NCI-H82 (cell line): ENCODE measurements at regions not wholly inside any gene's neighbourhood (a gene's known extent, or its start where the extent isn't known, plus 50 kb on each side); places are given as distances from the start of the nearest gene placed in this dataset.
"Not testable (repeated sequence)": the region's sequence is repeated elsewhere in the genome, so short reads cannot be mapped to it uniquely, and the experiment has no call there.

ENCODE experiments used
- DNase-seq: peaks from one replicate; lab custom pipeline; 2025; lab: John Stamatoyannopoulos, UW

DNA sequence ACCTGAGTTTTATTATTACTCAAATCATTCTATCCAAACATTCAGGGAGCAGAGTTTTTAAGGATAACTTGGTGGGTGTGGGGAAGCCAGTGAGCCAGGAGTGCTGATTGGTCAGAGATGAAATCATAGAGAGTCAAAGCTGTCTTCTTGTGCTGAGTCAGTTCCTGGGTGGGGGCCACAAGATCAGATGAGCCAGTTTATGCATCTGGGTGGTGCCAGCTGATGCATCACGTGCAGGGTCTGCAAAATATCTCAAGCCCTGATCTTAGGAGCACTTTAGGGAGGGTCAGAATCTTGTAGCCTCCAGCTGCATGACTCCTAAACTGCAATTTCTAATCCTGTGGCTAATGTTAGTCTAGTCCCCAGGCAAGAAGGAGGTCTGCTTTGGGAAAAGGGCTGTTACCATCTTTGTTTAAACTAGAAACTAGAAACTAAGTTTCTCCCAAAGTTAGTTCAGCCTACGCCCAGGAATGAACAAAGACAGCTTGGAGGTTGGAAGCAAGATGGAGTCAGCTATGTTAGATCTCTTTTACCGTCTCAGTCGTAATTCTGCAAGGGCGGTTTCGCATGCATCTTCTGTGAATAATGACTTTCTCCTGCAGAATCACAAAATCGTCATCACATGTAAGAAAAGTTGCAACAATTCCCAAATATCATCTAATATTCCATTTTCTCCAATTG, 97.5 kb downstream of the ZNF664 start:
- DNase-seq, result not testable (repeated sequence)

DNA sequence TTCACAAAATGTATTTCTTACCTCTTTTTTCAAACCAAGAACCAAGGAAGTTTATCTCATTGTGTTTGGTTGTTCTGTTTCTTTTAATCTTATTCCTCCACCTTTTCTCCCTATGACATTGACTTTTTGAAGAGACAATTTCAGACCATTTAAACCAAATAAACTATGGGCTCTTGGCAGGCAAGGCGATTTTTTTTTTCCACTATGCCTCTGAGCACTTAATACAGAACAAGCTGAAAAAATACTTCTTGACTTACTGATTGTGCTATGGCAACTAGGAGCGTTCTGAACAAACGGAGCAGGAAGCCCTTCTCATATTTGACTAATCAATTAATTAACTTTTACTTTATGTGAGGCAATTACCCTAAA, 98.0 kb downstream of the ZNF664 start:
- no peak for DNase-seq

- DNase-seq, result no peak
These were observed 100.5 kb downstream of the ZNF664 start for GRCh38 chr12:124073356-124074035.

- no peak for DNase-seq
These were observed 102.8 kb downstream of the ZNF664 start for GRCh38 chr12:124075841-124076240.

- no peak for DNase-seq
These were observed 104.7 kb downstream of the ZNF664 start for GRCh38 chr12:124077701-124078100.

DNA sequence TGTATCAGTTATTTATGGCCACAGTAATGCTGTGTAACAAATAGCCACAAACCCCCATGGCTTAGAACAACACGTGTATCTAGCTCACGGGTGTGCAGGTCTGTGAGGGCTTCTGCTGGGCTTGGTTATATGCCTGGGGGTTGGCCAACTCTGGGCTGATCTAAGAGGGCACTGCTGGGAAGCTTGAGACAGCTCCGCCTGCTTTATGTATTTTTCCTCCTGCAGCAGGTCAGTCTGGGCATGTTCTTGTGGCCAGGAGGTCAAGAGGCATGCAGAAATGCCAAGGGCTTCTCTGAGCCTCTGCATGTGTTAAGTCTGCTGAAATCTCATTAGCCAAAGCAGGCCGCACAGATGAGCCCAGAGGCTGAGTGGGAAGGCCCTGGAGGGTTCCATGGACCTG, 105.8 kb downstream of the ZNF664 start:
- peak; percentile 87 for DNase-seq

GRCh38 chr12:124080649-124081048, 107.6 kb downstream of the ZNF664 start:
- DNase-seq, result no peak

- no peak for DNase-seq
These were observed 109.0 kb downstream of the ZNF664 start for GRCh38 chr12:124082012-124082411.

DNA sequence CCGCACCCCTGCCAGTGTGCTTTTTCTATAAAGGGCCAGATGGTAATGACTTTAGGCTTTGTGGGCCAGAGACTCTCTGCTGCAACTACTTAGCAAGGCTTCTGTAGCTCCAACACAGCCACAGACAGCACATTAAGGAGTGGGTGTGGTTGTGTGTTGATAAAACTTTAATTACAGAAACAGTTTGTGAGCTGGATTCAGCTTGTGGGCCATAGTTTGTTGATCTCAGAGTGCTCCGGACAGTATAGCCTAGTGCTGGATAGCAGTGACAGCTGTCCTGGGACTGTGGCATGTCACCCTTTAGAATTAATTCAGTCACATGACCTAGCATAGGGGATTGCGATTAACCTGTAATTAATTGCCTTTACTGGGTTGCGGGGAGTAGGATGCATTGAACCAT, 109.7 kb downstream of the ZNF664 start:
- peak; percentile 92 for DNase-seq

GRCh38 chr12:124083708-124084107, 110.7 kb downstream of the ZNF664 start:
- no peak for DNase-seq

DNA sequence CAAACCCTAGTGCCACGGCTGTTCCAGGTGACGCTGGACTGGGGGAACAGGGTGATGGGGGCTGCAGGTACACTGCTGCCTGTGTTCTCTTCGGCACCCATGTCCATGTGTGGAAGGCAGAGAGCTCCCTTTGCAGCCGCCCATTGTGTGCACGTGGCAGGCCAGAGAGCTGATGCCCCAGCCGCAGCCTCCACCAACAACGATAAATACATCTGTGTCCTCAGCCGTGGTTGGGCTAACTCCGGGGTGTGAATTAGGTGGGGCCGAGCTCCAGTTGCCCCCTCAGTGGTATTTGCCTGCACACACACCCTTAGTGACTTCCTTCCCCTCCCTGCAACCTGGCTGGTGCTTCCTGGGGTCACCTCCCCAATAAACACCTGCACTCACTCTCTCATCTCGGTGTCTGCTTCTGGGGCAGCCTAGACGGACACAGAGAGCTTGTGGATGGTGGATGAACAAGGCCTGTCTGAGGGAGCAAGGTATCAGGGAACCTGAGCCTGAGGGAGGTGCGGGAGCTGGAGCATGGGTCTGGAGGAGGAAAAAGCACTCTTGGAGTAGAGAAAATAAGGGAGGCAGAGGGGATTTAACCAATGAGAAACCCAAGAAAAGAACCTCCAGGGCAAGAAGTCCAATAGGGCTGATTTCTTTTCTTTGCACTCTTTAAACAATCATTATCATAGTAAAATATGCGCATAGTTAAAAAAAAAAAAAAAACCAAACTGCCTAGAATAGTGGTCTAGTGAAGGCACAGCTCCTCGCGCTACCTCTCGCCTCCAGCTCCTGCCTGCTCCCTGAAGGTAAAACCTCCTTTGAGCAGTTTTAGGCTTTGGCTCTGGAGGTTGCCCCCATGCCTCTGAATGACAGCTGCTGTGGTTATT, 112.6 kb downstream of the ZNF664 start:
- no peak for DNase-seq

GRCh38 chr12:124086299-124086898, 113.4 kb downstream of the ZNF664 start:
- DNase-seq, result no peak

- no peak for DNase-seq
These were observed 114.4 kb downstream of the ZNF664 start for GRCh38 chr12:124087266-124088051.

DNA sequence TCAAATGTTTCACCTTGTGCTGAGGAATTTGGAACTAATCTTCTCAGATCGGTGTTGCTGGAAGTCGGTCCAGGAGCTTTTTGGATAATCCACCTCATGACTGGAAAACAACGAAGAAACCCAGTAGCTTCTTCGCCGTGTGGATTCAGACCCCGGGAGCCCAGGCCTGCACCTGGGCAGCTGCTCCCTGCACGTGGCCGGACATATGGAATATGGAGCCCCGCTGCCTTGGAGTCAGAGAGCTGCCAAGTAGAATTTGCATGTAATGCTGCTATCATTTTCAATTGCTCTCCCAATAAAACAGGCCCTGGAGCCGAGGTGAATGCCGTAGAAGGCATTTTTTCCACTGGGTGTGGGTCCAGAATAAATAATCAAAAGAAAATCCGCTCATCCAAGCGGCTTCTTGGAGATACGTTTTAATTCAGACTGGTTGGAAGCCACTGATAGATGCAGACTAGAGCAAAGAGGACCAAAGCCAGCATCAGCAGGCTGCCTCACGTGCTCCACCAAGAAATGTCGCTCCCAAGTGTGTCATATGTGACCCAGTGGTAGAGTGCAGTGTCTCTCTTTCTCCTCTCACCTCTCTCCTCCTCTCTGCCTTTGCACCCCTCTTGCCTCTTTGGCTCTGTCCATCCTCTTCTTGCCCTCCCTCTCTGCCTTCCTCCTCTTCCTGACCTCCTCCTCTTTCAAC, 115.3 kb downstream of the ZNF664 start:
- no peak for DNase-seq

- not testable (repeated sequence) for DNase-seq
These were observed 116.3 kb downstream of the ZNF664 start for GRCh38 chr12:124089181-124089914.

DNA sequence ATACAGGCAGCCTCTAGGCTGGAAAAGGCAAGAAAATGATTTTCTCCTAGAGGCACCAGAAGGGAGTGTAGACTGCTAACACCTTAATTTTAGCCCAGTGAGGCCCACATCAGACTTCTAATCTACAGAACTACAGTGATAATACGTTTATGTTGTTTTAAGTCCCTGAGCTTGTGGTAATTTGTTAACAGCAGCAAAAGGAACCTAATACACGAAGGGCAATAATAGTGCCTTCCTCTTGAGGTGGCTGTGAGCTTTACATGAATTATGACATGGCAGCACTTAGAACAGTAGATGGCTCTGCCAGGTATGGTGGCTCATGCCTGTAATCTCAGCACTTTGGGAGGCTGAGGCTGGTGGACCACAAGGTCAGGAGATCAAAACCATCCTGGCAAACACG, 118.8 kb downstream of the ZNF664 start:
- DNase-seq, result no peak

GRCh38 chr12:124092532-124092931, 119.5 kb downstream of the ZNF664 start:
- DNase-seq, result not testable (repeated sequence)

GRCh38 chr12:124093297-124093696, 120.3 kb downstream of the ZNF664 start:
- DNase-seq, result no peak

DNA sequence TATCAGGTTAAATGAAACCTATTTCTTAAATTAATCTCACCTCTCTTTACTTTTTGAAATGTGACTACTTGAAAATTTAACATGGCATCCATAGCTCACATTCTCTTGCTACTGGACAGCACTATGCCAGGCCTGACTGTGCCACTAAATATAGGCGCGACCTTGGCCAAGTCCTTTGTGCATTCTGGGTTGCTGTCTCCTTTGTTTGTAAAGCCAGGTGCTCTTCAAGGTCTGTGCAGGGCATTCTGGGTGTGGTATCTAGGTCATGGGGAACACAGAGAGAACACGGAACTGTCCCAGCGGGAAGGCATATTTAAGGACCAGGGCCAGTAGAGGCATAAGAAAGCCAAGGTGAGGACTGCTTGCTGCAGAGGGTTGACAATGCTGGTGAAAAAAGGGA, 121.2 kb downstream of the ZNF664 start:
- no peak for DNase-seq

- DNase-seq, result no peak
These were observed 121.7 kb downstream of the ZNF664 start for GRCh38 chr12:124094733-124095132.
